ENCODE measurements at regions not wholly inside any gene's neighbourhood (a gene's known extent, or its start where the extent isn't known, plus 50 kb on each side); places are given as distances from the start of the nearest gene placed in this dataset.
"Not testable (repeated sequence)": the region's sequence is repeated elsewhere in the genome, so short reads cannot be mapped to it uniquely, and the experiment has no call there.

DNA sequence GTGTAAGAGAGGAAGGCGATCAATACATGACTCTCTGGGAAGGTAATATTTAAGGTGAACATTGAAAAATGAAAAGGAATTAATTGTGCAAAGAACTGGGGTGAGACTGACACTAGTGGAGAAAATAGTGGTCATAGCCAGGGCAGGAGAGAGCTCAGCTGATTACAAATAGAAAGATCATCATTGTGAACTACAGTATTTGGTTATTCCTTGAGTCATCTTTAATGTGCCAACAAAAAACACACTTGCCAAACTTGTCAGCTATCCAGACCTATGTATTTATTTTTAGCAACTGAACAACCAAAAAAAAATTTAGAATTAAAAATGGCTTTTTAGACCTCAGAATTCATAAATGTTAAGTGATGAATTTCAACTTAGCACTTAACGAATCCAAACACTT lies 749.8 kb upstream of the CDH9 start:
- no peaks in the 10 kb centered on the region for H3K9me3 ChIP-seq (ENCODE audit: control insufficient read depth, insufficient read depth, low read length)
- H3K9ac ChIP-seq (ENCODE audit: low read depth, low read length) = no peak overlapping the region
- H3K27me3 ChIP-seq (ENCODE audit: control insufficient read depth, insufficient read depth, low read length) = no peaks in the 10 kb centered on the region
- no peaks in the 10 kb centered on the region for H3K4me1 ChIP-seq (ENCODE audit: control insufficient read depth, insufficient read depth, low read length)
- no peaks in the 10 kb centered on the region for H3K36me3 ChIP-seq (ENCODE audit: control insufficient read depth, insufficient read depth, low read length)
- H3K4me3 ChIP-seq (ENCODE audit: low read depth, low read length) = no peak overlapping the region

DNA sequence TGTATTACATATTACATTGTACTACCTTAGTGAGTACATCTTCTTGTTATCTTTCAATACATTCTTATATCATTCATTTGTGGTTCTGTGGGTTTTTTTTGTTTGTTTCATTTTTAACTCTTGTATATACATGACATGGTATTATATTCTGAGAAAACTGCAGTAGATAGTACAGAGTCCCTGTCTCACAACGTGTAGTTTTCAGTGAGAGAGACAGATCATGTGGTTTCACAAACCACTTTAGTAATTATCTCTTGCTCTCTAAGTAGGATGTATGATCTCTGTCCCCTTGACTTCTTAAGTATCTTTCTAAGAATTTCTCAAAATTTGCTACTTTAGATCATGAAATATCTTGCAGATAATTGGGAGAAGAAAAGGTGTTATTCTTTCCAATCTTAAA lies 745.9 kb upstream of the CDH9 start:
- Histone ChIP-seq H3K9me3 (ENCODE audit: control insufficient read depth, insufficient read depth, low read length) (no peaks in the 10 kb centered on the region), H3K9ac (ENCODE audit: low read depth, low read length) (no peak overlapping the region), H3K27me3 (ENCODE audit: control insufficient read depth, insufficient read depth, low read length) (no peaks in the 10 kb centered on the region), H3K4me3 (ENCODE audit: low read depth, low read length) (no peak overlapping the region), H3K4me1 (ENCODE audit: control insufficient read depth, insufficient read depth, low read length) (no peaks in the 10 kb centered on the region), H3K36me3 (ENCODE audit: control insufficient read depth, insufficient read depth, low read length) (no peaks in the 10 kb centered on the region)

DNA sequence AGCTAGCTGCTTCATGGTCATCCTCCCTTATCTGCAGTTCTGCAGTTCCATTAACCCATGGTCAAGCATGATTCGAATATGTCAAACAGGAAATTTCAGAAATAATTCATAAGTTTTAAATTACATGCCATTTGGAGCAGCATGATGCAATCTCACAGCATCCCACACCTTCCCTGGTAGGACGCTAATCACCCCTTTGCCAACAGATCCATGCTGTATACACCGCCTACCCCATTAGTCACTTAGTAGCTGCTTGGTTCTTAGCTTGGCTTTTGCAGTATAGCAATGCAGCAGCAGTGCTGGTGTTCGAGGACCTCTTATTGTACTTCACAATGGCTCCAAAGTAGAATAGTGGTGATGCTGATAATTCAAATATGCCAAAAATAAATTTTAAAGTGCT lies 739.7 kb upstream of the CDH9 start:
- Histone ChIP-seq H3K27me3 (ENCODE audit: control insufficient read depth, insufficient read depth, low read length) (no peaks in the 10 kb centered on the region), H3K4me3 (ENCODE audit: low read depth, low read length) (no peak overlapping the region), H3K36me3 (ENCODE audit: control insufficient read depth, insufficient read depth, low read length) (no peaks in the 10 kb centered on the region), H3K9ac (ENCODE audit: low read depth, low read length) (no peak overlapping the region), H3K9me3 (ENCODE audit: control insufficient read depth, insufficient read depth, low read length) (no peaks in the 10 kb centered on the region), H3K4me1 (ENCODE audit: control insufficient read depth, insufficient read depth, low read length) (no peaks in the 10 kb centered on the region)

DNA sequence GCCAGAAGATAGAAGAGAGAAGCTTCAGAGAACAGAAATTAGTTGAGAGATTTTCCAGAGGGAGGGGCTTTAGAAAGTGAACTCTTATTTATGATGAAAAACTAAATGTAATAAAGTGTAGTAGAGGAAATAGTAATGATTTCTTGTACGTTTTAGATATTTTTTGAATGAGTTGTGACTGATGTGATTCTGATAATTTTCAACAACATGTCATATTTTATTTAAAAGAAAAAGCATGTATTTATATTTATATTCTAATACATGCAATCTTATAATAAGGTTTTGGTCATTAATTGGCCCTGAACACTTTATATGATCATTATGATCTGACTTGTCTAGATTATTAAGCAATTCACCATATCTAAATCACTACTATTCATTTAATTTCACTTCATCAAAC lies 735.2 kb upstream of the CDH9 start:
- no peak overlapping the region for H3K9ac ChIP-seq (ENCODE audit: low read depth, low read length)
- H3K36me3 ChIP-seq (ENCODE audit: control insufficient read depth, insufficient read depth, low read length) = no peaks in the 10 kb centered on the region
- H3K4me1 ChIP-seq (ENCODE audit: control insufficient read depth, insufficient read depth, low read length) = no peaks in the 10 kb centered on the region
- no peak overlapping the region for H3K4me3 ChIP-seq (ENCODE audit: low read depth, low read length)
- H3K27me3 ChIP-seq (ENCODE audit: control insufficient read depth, insufficient read depth, low read length) = no peaks in the 10 kb centered on the region
- no peaks in the 10 kb centered on the region for H3K9me3 ChIP-seq (ENCODE audit: control insufficient read depth, insufficient read depth, low read length)

DNA sequence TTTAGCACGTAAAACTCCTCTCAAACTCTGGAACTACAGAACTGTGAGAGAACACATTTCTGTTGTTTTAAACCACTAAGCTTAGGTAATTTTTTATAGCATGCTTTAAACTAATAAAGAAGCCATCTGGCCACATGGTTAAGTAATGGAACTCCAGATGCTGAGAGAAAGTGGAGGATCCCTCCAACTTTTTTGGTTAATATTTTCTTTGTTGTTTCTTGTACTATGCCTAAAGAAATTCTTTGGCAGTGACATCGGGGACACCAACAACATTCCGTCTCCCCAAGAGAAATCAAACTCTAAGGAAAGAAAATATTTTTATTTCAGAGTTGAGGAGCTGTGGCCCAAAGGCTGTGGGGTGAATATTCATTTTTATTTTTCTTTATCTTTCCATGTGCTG lies 734.8 kb upstream of the CDH9 start:
- H3K9ac ChIP-seq (ENCODE audit: low read depth, low read length) = no peak overlapping the region
- no peaks in the 10 kb centered on the region for H3K9me3 ChIP-seq (ENCODE audit: control insufficient read depth, insufficient read depth, low read length)
- no peaks in the 10 kb centered on the region for H3K4me1 ChIP-seq (ENCODE audit: control insufficient read depth, insufficient read depth, low read length)
- H3K4me3 ChIP-seq (ENCODE audit: low read depth, low read length) = no peak overlapping the region
- H3K27me3 ChIP-seq (ENCODE audit: control insufficient read depth, insufficient read depth, low read length) = no peaks in the 10 kb centered on the region
- H3K36me3 ChIP-seq (ENCODE audit: control insufficient read depth, insufficient read depth, low read length) = no peaks in the 10 kb centered on the region

DNA sequence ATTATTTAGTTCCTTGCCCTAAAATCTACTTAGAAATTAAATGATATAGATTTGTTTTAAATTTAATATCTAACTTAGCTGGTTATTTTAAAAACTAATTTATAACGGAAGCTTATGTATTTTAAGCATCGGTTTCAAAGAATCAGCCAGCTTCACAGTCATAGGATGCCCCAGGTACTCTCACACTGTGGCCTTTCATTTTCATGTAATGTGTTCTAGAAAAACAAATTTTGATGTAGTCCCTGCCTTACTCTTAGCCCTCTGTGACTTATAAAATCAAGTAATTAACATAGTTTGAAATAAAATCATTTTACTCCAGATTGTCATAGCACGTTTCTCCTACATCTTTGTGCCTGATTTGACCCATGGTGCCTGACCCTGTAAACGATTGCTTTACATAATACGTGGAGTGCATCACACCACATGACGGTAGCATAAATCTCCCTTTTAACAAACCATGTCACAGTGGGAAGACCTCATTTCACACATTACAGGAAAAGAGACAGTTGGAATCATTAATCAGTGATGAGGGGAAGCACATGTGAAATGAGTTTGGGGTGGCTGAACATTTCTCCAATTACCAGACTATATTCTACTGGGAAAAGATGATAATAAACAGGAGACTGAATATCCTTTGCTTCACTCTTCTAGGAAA lies 731.5 kb upstream of the CDH9 start:
- no peak overlapping the region for H3K9ac ChIP-seq (ENCODE audit: low read depth, low read length)
- no peaks in the 10 kb centered on the region for H3K36me3 ChIP-seq (ENCODE audit: control insufficient read depth, insufficient read depth, low read length)
- H3K4me3 ChIP-seq (ENCODE audit: low read depth, low read length) = no peak overlapping the region
- H3K9me3 ChIP-seq (ENCODE audit: control insufficient read depth, insufficient read depth, low read length) = no peaks in the 10 kb centered on the region
- H3K27me3 ChIP-seq (ENCODE audit: control insufficient read depth, insufficient read depth, low read length) = no peaks in the 10 kb centered on the region
- no peaks in the 10 kb centered on the region for H3K4me1 ChIP-seq (ENCODE audit: control insufficient read depth, insufficient read depth, low read length)

DNA sequence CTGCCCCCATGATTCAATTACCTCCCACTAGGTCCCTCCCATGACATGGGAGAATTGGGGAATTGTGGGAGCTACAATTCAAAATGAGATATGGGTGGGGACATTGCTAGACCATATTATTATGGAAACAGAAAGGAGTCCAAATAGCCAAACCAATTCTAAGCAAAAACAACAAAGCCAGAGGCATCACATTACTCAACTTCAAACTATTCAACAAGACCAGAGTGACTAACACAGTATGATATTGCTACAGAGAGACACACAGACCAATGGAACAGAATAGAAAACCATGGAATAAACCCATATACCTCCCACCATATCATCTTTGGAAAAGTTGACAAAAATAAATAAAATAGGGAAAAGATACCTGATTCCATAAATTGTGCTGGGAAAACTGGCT lies 710.5 kb upstream of the CDH9 start:
- Histone ChIP-seq H3K9me3 (ENCODE audit: control insufficient read depth, insufficient read depth, low read length) (no peaks in the 10 kb centered on the region), H3K4me1 (ENCODE audit: control insufficient read depth, insufficient read depth, low read length) (no peaks in the 10 kb centered on the region), H3K36me3 (ENCODE audit: control insufficient read depth, insufficient read depth, low read length) (no peaks in the 10 kb centered on the region), H3K4me3 (ENCODE audit: low read depth, low read length) (no peak overlapping the region), H3K9ac (ENCODE audit: low read depth, low read length) (no peak overlapping the region), H3K27me3 (ENCODE audit: control insufficient read depth, insufficient read depth, low read length) (no peaks in the 10 kb centered on the region)

DNA sequence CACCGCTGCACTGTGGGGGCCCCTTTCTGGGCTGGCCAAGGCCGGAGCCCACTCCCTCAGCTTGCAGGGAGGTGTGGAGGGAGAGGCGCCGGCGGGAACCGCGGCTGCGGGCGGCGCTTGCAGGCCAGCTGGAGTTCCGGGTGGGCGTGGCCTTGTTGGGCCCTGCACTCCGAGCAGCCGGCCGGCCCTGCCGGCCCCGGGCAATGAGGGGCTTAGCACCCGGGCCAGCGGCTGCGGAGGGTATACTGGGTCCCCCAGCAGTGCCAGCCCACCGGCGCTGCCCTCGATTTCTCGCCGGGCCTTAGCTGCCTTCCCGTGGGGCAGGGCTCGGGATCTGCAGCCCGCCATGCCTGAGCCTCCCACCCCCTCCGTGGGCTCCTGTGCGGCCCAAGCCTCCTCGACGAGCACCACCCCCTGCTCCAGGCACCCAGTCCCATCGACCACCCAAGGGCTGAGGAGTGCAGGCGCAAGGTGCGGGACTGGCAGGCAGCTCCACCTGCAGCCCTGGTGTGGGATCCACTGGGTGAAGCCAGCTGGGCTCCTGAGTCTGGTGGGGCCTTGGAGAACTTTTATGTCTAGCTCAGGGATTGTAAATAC lies 705.1 kb upstream of the CDH9 start:
- not testable (repeated sequence) for H3K4me3 ChIP-seq (ENCODE audit: low read depth, low read length); H3K4me1 ChIP-seq (ENCODE audit: control insufficient read depth, insufficient read depth, low read length); H3K36me3 ChIP-seq (ENCODE audit: control insufficient read depth, insufficient read depth, low read length); H3K9ac ChIP-seq (ENCODE audit: low read depth, low read length); H3K27me3 ChIP-seq (ENCODE audit: control insufficient read depth, insufficient read depth, low read length); H3K9me3 ChIP-seq (ENCODE audit: control insufficient read depth, insufficient read depth, low read length)

DNA sequence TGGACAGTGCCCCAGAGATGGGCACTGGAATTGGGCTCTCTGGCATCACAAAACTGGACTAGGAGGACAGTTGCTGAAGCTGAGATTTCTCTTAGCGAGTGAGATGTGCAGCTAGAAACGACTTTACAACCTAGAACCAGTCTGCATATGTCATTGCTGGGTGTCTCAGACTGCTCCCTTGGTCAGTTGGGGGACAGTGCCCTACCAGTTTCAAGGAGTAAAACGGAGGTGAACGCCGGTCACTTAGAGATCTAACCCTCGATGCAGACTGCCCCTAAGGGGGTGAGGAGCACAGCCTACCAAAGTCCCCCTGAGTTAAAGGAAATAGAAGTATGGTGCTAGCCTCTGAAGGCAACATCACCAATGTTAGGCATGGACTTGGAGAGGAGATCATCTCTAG lies 704.4 kb upstream of the CDH9 start:
- no peaks in the 10 kb centered on the region for H3K4me1 ChIP-seq (ENCODE audit: control insufficient read depth, insufficient read depth, low read length)
- no peak overlapping the region for H3K9ac ChIP-seq (ENCODE audit: low read depth, low read length)
- H3K36me3 ChIP-seq (ENCODE audit: control insufficient read depth, insufficient read depth, low read length) = no peaks in the 10 kb centered on the region
- no peak overlapping the region for H3K4me3 ChIP-seq (ENCODE audit: low read depth, low read length)
- no peaks in the 10 kb centered on the region for H3K27me3 ChIP-seq (ENCODE audit: control insufficient read depth, insufficient read depth, low read length)
- no peaks in the 10 kb centered on the region for H3K9me3 ChIP-seq (ENCODE audit: control insufficient read depth, insufficient read depth, low read length)

DNA sequence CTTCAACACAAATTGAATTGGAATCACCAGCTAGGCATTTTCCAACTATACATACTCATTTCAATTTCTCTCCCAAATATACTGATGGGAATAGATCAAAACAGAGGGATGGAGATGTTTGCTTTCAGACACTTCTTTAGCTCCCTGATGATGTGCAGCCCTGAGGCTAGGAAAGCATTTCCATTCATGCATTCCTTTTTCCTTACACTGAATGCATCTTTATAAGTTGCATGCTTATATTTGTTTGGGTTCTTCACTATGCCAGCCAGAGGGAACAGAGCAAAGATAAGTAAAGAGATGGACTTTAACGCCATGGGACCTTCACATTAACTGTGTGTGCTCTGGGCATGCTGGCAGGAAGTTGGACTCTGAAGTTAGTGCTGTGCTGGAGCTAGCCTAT lies 696.5 kb upstream of the CDH9 start:
- Histone ChIP-seq H3K9ac (ENCODE audit: low read depth, low read length) (no peak overlapping the region), H3K36me3 (ENCODE audit: control insufficient read depth, insufficient read depth, low read length) (no peaks in the 10 kb centered on the region), H3K4me1 (ENCODE audit: control insufficient read depth, insufficient read depth, low read length) (no peaks in the 10 kb centered on the region), H3K4me3 (ENCODE audit: low read depth, low read length) (no peak overlapping the region), H3K9me3 (ENCODE audit: control insufficient read depth, insufficient read depth, low read length) (no peaks in the 10 kb centered on the region), H3K27me3 (ENCODE audit: control insufficient read depth, insufficient read depth, low read length) (no peaks in the 10 kb centered on the region)

DNA sequence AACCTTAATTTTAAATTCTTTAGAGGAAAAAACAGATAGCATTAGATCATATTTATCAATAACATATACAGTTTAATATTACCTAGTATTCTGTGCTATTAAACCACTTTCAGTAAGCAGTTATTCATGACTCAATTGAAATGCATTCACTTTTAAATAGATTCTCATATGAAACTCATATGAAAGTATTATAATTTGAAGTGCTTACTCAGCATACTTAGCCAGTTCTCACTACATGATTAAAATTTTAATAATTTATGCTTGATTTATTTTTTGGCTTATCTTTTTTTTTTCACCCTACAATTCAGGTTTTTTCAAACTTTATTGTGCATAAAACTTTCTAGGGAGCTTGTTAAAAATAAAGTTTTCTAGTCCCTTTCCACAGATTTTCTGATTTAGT lies 694.9 kb upstream of the CDH9 start:
- Histone ChIP-seq H3K36me3 (ENCODE audit: control insufficient read depth, insufficient read depth, low read length) (no peaks in the 10 kb centered on the region), H3K4me3 (ENCODE audit: low read depth, low read length) (no peak overlapping the region), H3K9ac (ENCODE audit: low read depth, low read length) (no peak overlapping the region), H3K4me1 (ENCODE audit: control insufficient read depth, insufficient read depth, low read length) (no peaks in the 10 kb centered on the region), H3K27me3 (ENCODE audit: control insufficient read depth, insufficient read depth, low read length) (no peaks in the 10 kb centered on the region), H3K9me3 (ENCODE audit: control insufficient read depth, insufficient read depth, low read length) (no peaks in the 10 kb centered on the region)

DNA sequence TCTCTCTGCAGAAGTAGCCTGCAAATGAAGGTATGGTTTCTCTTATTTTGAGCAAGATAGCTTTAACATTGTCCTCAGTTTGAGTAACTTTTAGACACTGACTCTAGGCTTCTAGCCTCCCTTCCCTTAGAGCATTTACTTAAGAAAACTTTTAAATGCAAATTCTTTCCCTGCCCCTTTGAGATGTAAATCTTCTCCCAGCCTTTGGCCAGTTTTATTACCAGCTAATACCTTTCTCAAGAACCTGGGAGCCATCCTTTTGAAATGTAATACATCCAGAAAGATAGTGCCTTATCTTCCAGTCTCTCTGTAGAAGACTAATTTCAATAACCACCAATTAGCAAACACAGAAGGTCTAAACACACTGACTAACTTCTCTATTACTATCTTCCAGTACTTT lies 688.9 kb upstream of the CDH9 start:
- no peaks in the 10 kb centered on the region for H3K27me3 ChIP-seq (ENCODE audit: control insufficient read depth, insufficient read depth, low read length)
- H3K36me3 ChIP-seq (ENCODE audit: control insufficient read depth, insufficient read depth, low read length) = no peaks in the 10 kb centered on the region
- no peak overlapping the region for H3K9ac ChIP-seq (ENCODE audit: low read depth, low read length)
- H3K9me3 ChIP-seq (ENCODE audit: control insufficient read depth, insufficient read depth, low read length) = no peaks in the 10 kb centered on the region
- H3K4me1 ChIP-seq (ENCODE audit: control insufficient read depth, insufficient read depth, low read length) = peaks cover 10% of the 10 kb centered on the region
- no peak overlapping the region for H3K4me3 ChIP-seq (ENCODE audit: low read depth, low read length)
